B cell (primary cell): ENCODE measurements at regions not wholly inside any gene's neighbourhood (a gene's known extent, or its start where the extent isn't known, plus 50 kb on each side); places are given as distances from the start of the nearest gene placed in this dataset.
"Not testable (repeated sequence)": the region's sequence is repeated elsewhere in the genome, so short reads cannot be mapped to it uniquely, and the experiment has no call there.

Source experiments
- ATAC-seq: fragments of 200-7000 bp; cut with Tn5 transposase; one replicate; pipeline ENCODE4 v1.10.0; 2021; ENCODE audit warnings: low read depth, mild to moderate bottlenecking, moderate number of reproducible peaks, moderate library complexity
- CTCF ChIA-PET: fragments of 350-600 bp; sonication (Branson Sonifier 250); formaldehyde crosslinking; loops from one replicate; lab custom pipeline; 2021; ENCODE audit warnings: antibody characterized with exemption, inconsistent platforms; lab: Charles Lee
- POLR2A ChIA-PET: fragments of 350-600 bp; sonication (Branson Sonifier 250); formaldehyde crosslinking; loops from one replicate; lab custom pipeline; 2021; ENCODE audit warnings: antibody characterized with exemption; lab: Charles Lee
- DNase-seq: peaks from one replicate; pipeline ENCODE4 v3.0.0; 2013
- H2AFZ ChIP-seq: 2 replicates; pipeline ENCODE4 v1.6.1; 2012; ENCODE audit warnings: mild to moderate bottlenecking, low read depth, low read length; ENCODE audit not compliant: insufficient read depth, poor library complexity, severe bottlenecking
- H3K27ac ChIP-seq, 2 donors: 1 replicate in 1 of 2; 2 replicates in 1 of 2; pipeline ENCODE4 v1.5.1; 2012 to 2013; ENCODE audit warnings: low read length in 2 of 2, mild to moderate bottlenecking in 2 of 2, moderate library complexity in 1 of 2
- H3K27me3 ChIP-seq, 4 experiments: fragments of 200-600 bp in 1 of 4; sonication (generic) in 1 of 4; replicated peaks in 1 of 4; 1 replicate in 2 of 4; 2 replicates in 2 of 4; pipeline versions ENCODE4 v1.6.1 to v1.7.0; 2013 to 2016; ENCODE audit warnings: low read length in 3 of 4, mild to moderate bottlenecking in 2 of 4, mixed read lengths in 1 of 4, moderate library complexity in 1 of 4; ENCODE audit not compliant: insufficient read depth in 4 of 4, control insufficient read depth in 3 of 4; ENCODE audit errors: control extremely low read depth in 1 of 4
- H3K36me3 ChIP-seq, 2 experiments: replicated peaks in 1 of 2; 1 replicate in 1 of 2; 2 replicates in 1 of 2; pipeline versions ENCODE4 v1.6.1 to v1.7.1; 2013; ENCODE audit warnings: low read length in 1 of 2; ENCODE audit not compliant: insufficient read depth in 2 of 2, control insufficient read depth in 1 of 2; ENCODE audit errors: control extremely low read depth in 1 of 2, extremely low read depth in 1 of 2
- H3K4me1 ChIP-seq, 2 donors: fragments of 200-600 bp in 1 of 2; sonication (generic) in 1 of 2; 1 replicate in 1 of 2; 2 replicates in 1 of 2; pipeline versions ENCODE4 v1.5.1 to v1.6.1; 2013 to 2017; ENCODE audit warnings: low read length in 2 of 2; ENCODE audit not compliant: control insufficient read depth in 2 of 2, insufficient read depth in 2 of 2
- H3K4me2 ChIP-seq: replicated peaks from 2 replicates; pipeline ENCODE3; 2012; ENCODE audit warnings: mild to moderate bottlenecking, low read depth, low read length; ENCODE audit not compliant: poor library complexity, severe bottlenecking
- H3K4me3 ChIP-seq, 5 experiments: fragments of 200-600 bp in 1 of 5; sonication (generic) in 1 of 5; 1 replicate in 3 of 5; 2 replicates in 2 of 5; pipeline versions ENCODE4 v1.5.1 to v1.7.0; 2011 to 2016; ENCODE audit warnings: low read length in 4 of 5, mild to moderate bottlenecking in 4 of 5, low read depth in 2 of 5, control low read depth in 1 of 5, moderate library complexity in 1 of 5; ENCODE audit not compliant: insufficient read depth in 1 of 5; ENCODE audit errors: control extremely low read depth in 1 of 5, extremely low read depth in 1 of 5
- H3K79me2 ChIP-seq: fragments of 200-600 bp; sonication (generic); one replicate; pipeline ENCODE4 v1.6.0; 2016; ENCODE audit warnings: low read length; ENCODE audit not compliant: control insufficient read depth, insufficient read depth
- H3K9ac ChIP-seq: fragments of 200-600 bp; sonication (generic); 2 replicates; pipeline ENCODE4 v1.6.1; 2017; ENCODE audit warnings: mild to moderate bottlenecking, low read length, moderate library complexity
- H3K9me3 ChIP-seq, 3 donors: one replicate each; pipeline versions ENCODE4 v1.6.1 to v1.7.1; 2013; ENCODE audit warnings: low read length in 2 of 3; ENCODE audit not compliant: control insufficient read depth in 2 of 3, insufficient read depth in 1 of 3; ENCODE audit errors: control extremely low read depth in 1 of 3
- H4K20me1 ChIP-seq: 2 replicates; pipeline ENCODE4 v1.6.0; 2012; ENCODE audit warnings: mild to moderate bottlenecking, low read length; ENCODE audit not compliant: insufficient read depth, control insufficient read depth, poor library complexity, severe bottlenecking
- H3K27ac Mint-ChIP-seq: one replicate; pipeline ENCODE4 v1.8.0; 2021; ENCODE audit warnings: mixed read lengths
- H3K27me3 Mint-ChIP-seq: one replicate; pipeline ENCODE4 v1.8.0; 2021; ENCODE audit warnings: mixed read lengths
- H3K4me1 Mint-ChIP-seq: one replicate; pipeline ENCODE4 v1.8.0; 2021; ENCODE audit warnings: mixed read lengths
- H3K4me3 Mint-ChIP-seq: one replicate; pipeline ENCODE4 v1.8.0; 2021; ENCODE audit warnings: mixed read lengths
- H3K9me3 Mint-ChIP-seq: one replicate; pipeline ENCODE4 v1.8.0; 2022; ENCODE audit warnings: mixed read lengths; ENCODE audit not compliant: insufficient read depth
- CTCF ChIP-seq: fragments of 200-600 bp; IDR thresholded peaks from one replicate; pipeline ENCODE4 v1.8.0; 2022; ENCODE audit warnings: antibody characterized with exemption, mild to moderate bottlenecking
- EZH2 ChIP-seq: IDR thresholded peaks from 2 replicates; pipeline ENCODE4 v1.6.1; 2012; ENCODE audit warnings: borderline replicate concordance, low read depth, mild to moderate bottlenecking, moderate library complexity, low read length; ENCODE audit not compliant: insufficient read depth, poor library complexity, severe bottlenecking
- WGBS: methylation state at CpG from one replicate; pipeline ENCODE4 v1.1.5; 2013; ENCODE audit warnings: missing lambda C conversion rate; ENCODE audit not compliant: insufficient coverage; 5-methylcytosine and 5-hydroxymethylcytosine counted together
- intact Hi-C: fragments of 100-400 bp; cut with micrococcal nuclease; formaldehyde crosslinking; loops from one replicate; pipeline ENCODE4 v1.10.0; 2022

- H3K4me3 ChIP-seq = peak overlapping the region in 1 of 5 experiments; percentile 22
- 14% methylated on average over 1 of the region's 4 CpGs for WGBS
- H2AFZ ChIP-seq = no peak overlapping the region
- H3K9me3 ChIP-seq = peaks cover 0 to 9% (median 0%) of the 10 kb centered on the region in 3 donors
- peaks cover 92% of the 10 kb centered on the region for H3K4me1 Mint-ChIP-seq
- no peaks in the 10 kb centered on the region for H3K27me3 Mint-ChIP-seq
- H3K27me3 ChIP-seq = no peaks in the 10 kb centered on the region
- H4K20me1 ChIP-seq = no peaks in the 10 kb centered on the region
- peaks cover 54% of the 10 kb centered on the region for H3K79me2 ChIP-seq
- peak overlapping the region; percentile 2 for H3K9ac ChIP-seq
- ATAC-seq = no peak
- H3K27ac Mint-ChIP-seq = peak overlapping the region; percentile 87
- peaks cover 94 to 95% of the 10 kb centered on the region in 2 donors for H3K4me1 ChIP-seq
- no peaks in the 10 kb centered on the region for H3K36me3 ChIP-seq
- ChIA-PET CTCF (interaction anchor here (0.6 to 5.1 kb wide), 3 partner anchors 17 to 99 kb away, joined by 3 to 70 read pairs (median 6); no protein-coding TSS in a partner anchor), POLR2A (interaction anchor here (0.9 kb wide), 1 partner anchor 10 kb away, joined by 3 read pairs; no protein-coding TSS in a partner anchor)
- no peaks in the 10 kb centered on the region for H3K9me3 Mint-ChIP-seq
- intact Hi-C loops = loop anchor here (5.0 kb wide), 3 partner anchors 198 to 498 kb away; partner anchors contain the start of genes RAB1A and SPRED2
- no peak for TF ChIP-seq CTCF
- no peak for TF ChIP-seq EZH2
- H3K4me3 Mint-ChIP-seq = peak overlapping the region; percentile 59
- H3K27ac ChIP-seq = peak overlapping the region; percentile 3 to 87
- no peak for DNase-seq
- H3K4me2 ChIP-seq = peak overlapping the region; percentile 28
Measured at GRCh38 chr2:64934530-64934929, 54.7 kb upstream of the SLC1A4 start.

- Histone ChIP-seq H3K4me3 (peak overlapping the region in 1 of 5 experiments; percentile 53), H3K79me2 (peaks cover 31% of the 10 kb centered on the region), H3K4me1 (peaks cover 79 to 81% of the 10 kb centered on the region in 2 donors), H3K4me2 (peak overlapping the region; percentile 75), H3K27ac (peak overlapping the region; percentile 84 to 87), H3K9me3 (peaks cover 0 to 9% (median 0%) of the 10 kb centered on the region in 3 donors), H2AFZ (peak overlapping the region; percentile 55), H3K27me3 (no peaks in the 10 kb centered on the region), H3K9ac (peak overlapping the region; percentile 44), H4K20me1 (no peaks in the 10 kb centered on the region), H3K36me3 (no peaks in the 10 kb centered on the region)
- H3K4me3 Mint-ChIP-seq = peak overlapping the region; percentile 72
- intact Hi-C loops = no loop called here
- H3K27me3 Mint-ChIP-seq = no peaks in the 10 kb centered on the region
- no peaks in the 10 kb centered on the region for H3K9me3 Mint-ChIP-seq
- no peak for TF ChIP-seq EZH2
- TF ChIP-seq CTCF = no peak
- ChIA-PET CTCF (interaction anchor here (1.0 to 3.6 kb wide), 9 partner anchors 9 to 335 kb away, joined by 3 to 48 read pairs (median 3); no protein-coding TSS in a partner anchor), POLR2A (interaction anchor here (1.3 to 1.7 kb wide), 3 partner anchors 10 to 95 kb away, joined by 4 to 6 read pairs (median 6); no protein-coding TSS in a partner anchor)
- WGBS = 100% methylated on average over 1 of the region's 1 CpG
- ATAC-seq = no peak
- peaks cover 86% of the 10 kb centered on the region for H3K4me1 Mint-ChIP-seq
- no peak for DNase-seq
- peak overlapping the region; percentile 95 for H3K27ac Mint-ChIP-seq
Measured at GRCh38 chr2:64936809-64937208, 52.4 kb upstream of the SLC1A4 start.

DNA sequence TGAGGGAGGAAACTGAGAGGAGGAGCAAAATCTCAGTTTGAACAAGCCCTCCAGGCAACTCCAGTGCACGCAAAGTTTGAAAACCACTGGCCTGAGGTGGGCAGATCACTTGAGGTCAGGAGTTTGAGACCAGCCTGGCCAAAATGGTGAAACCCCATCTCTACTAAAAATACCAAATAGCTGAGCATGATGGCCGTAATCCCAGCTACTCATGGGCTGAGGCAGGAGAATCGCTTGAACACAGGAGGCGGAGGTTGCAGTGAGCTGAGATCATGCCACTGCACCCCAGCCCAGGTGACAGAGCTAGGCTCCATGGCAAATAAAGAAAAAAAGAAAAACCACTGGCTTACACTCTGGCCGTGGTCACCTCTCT is 51.9 kb upstream of the SLC1A4 start:
- H4K20me1 ChIP-seq, H3K36me3 ChIP-seq, H3K9me3 Mint-ChIP-seq, H3K27me3 ChIP-seq, H3K27me3 Mint-ChIP-seq, H3K9me3 ChIP-seq, DNase-seq, ATAC-seq, intact Hi-C loops: not testable (repeated sequence)
- peaks cover 27% of the 10 kb centered on the region for H3K79me2 ChIP-seq
- peaks cover 74 to 76% of the 10 kb centered on the region in 2 donors for H3K4me1 ChIP-seq
- H2AFZ ChIP-seq = peak overlapping the region; percentile 55
- H3K4me2 ChIP-seq = peak overlapping the region; percentile 75
- ChIA-PET POLR2A (interaction anchor here (0.7 to 1.7 kb wide), 5 partner anchors 9 to 94 kb away, joined by 3 to 6 read pairs (median 5); no protein-coding TSS in a partner anchor), CTCF (interaction anchor here (1.0 to 3.6 kb wide), 10 partner anchors 10 to 336 kb away, joined by 3 to 48 read pairs (median 4); no protein-coding TSS in a partner anchor)
- peaks cover 86% of the 10 kb centered on the region for H3K4me1 Mint-ChIP-seq
- 64% methylated on average over 5 of the region's 5 CpGs for WGBS
- peak overlapping the region; percentile 72 for H3K4me3 Mint-ChIP-seq
- H3K9ac ChIP-seq = peak overlapping the region; percentile 44
- H3K27ac ChIP-seq = peak overlapping the region; percentile 84 to 87
- peak overlapping the region; percentile 95 for H3K27ac Mint-ChIP-seq
- peak overlapping the region in 3 of 5 experiments; percentile 21 to 53 (median 46) for H3K4me3 ChIP-seq
